Fibroblast of lung (primary cell): ENCODE measurements at regions not wholly inside any gene's neighbourhood (a gene's known extent, or its start where the extent isn't known, plus 50 kb on each side); places are given as distances from the start of the nearest gene placed in this dataset.

ENCODE experiments used
- DNase-seq, 2 donors: peaks; one replicate each; pipeline versions ENCODE4 v3.0.0 to v3.0.0-alpha.2; 2010; ENCODE audit warnings: low read depth in 2 of 2
- H2AFZ ChIP-seq: 2 replicates; pipeline ENCODE4 v1.5.1; 2012; ENCODE audit warnings: low read length, control low read depth, inconsistent platforms
- H3K27ac ChIP-seq: 2 replicates; pipeline ENCODE4 v1.5.1; 2011; ENCODE audit warnings: low read length, control low read depth; ENCODE audit not compliant: insufficient read depth
- H3K27me3 ChIP-seq: 2 replicates; pipeline ENCODE4 v1.5.1; 2011; ENCODE audit warnings: mild to moderate bottlenecking, low read length; ENCODE audit not compliant: control insufficient read depth, insufficient read depth
- H3K36me3 ChIP-seq: 2 replicates; pipeline ENCODE4 v1.5.1; 2011; ENCODE audit warnings: low read length; ENCODE audit not compliant: control insufficient read depth, insufficient read depth
- H3K4me1 ChIP-seq: 2 replicates; pipeline ENCODE4 v1.5.1; 2011; ENCODE audit warnings: low read length; ENCODE audit not compliant: control insufficient read depth, insufficient read depth; ENCODE audit errors: extremely low read depth
- H3K4me2 ChIP-seq: 2 replicates; pipeline ENCODE4 v1.5.1; 2011; ENCODE audit warnings: low read length, control low read depth; ENCODE audit not compliant: insufficient read depth; ENCODE audit errors: extremely low read depth
- H3K4me3 ChIP-seq, 4 experiments: fragments of 200-600 bp in 1 of 4; sonication (generic) in 1 of 4; replicated peaks in 1 of 4; 2 replicates each; pipeline ENCODE4 v1.5.1; 2011 to 2016; ENCODE audit warnings: low read length in 4 of 4, low read depth in 3 of 4, mild to moderate bottlenecking in 3 of 4, control low read depth in 2 of 4, inconsistent platforms in 1 of 4, mixed read lengths in 1 of 4; ENCODE audit not compliant: insufficient read depth in 1 of 4; ENCODE audit errors: control extremely low read depth in 1 of 4
- H3K79me2 ChIP-seq: 2 replicates; pipeline ENCODE4 v1.5.1; 2012; ENCODE audit warnings: mild to moderate bottlenecking, low read length, inconsistent platforms; ENCODE audit not compliant: control insufficient read depth, insufficient read depth
- H3K9ac ChIP-seq: 2 replicates; pipeline ENCODE4 v1.5.1; 2011; ENCODE audit warnings: mild to moderate bottlenecking, low read length, control low read depth; ENCODE audit not compliant: insufficient read depth
- H3K9me3 ChIP-seq: 2 replicates; pipeline ENCODE4 v1.5.1; 2012; ENCODE audit warnings: low read depth, low read length; ENCODE audit not compliant: control insufficient read depth, insufficient read depth
- H4K20me1 ChIP-seq: 2 replicates; pipeline ENCODE4 v1.5.1; 2011; ENCODE audit warnings: low read length; ENCODE audit not compliant: control insufficient read depth, insufficient read depth; ENCODE audit errors: extremely low read depth
- CTCF ChIP-seq, 2 donors: IDR thresholded peaks in 1 of 2; conservative IDR thresholded peaks in 1 of 2; 1 replicate in 1 of 2; 2 replicates in 1 of 2; pipeline ENCODE4 v1.5.1; 2011 to 2012; ENCODE audit warnings: low read length in 2 of 2, control low read depth in 1 of 2, inconsistent platforms in 1 of 2, low read depth in 1 of 2, mild to moderate bottlenecking in 1 of 2
- EZH2 ChIP-seq: IDR thresholded peaks from 2 replicates; pipeline ENCODE4 v1.5.1; 2012; ENCODE audit warnings: low read length, control low read depth, mild to moderate bottlenecking; ENCODE audit errors: missing control alignments

DNA sequence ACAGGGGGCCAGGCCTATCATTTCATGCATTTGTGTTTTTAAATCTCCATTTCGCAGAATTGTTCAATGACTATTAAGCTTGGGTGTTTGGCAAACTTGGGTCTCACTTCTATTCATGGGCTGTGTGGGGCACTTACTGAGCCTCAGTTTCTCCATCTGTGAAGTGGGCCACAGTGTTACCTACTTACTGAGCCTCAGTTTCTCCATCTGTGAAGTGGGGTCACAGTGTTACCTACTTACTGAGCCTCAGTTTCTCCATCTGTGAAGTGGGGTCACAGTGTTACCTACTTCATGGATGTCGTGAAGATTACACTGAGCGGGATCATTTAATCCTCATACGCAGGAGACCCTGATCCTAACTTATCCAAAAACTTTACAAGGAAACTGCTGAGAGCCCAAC lies 115.1 kb upstream of the STX18 start:
- no peak overlapping the region for H2AFZ ChIP-seq
- H3K9me3 ChIP-seq = no peaks in the 10 kb centered on the region
- no peaks in the 10 kb centered on the region for H3K79me2 ChIP-seq
- H4K20me1 ChIP-seq = no peaks in the 10 kb centered on the region
- H3K4me1 ChIP-seq = peaks cover 8% of the 10 kb centered on the region
- no peaks in the 10 kb centered on the region for H3K36me3 ChIP-seq
- no peaks in the 10 kb centered on the region for H3K27me3 ChIP-seq
- H3K4me3 ChIP-seq = no peak overlapping the region
- H3K4me2 ChIP-seq = no peak overlapping the region
- H3K27ac ChIP-seq = no peak overlapping the region
- DNase-seq = no peak
- TF ChIP-seq EZH2 (no peak), CTCF (conservative IDR thresholded peaks at IDR 0.05 in 1 of 2, IDR thresholded peaks at IDR 0.05 in 1 of 2; ENCODE audit: low read depth in 1 of 2, low read length in 2 of 2) (no peak)
- H3K9ac ChIP-seq = no peak overlapping the region

GRCh38 chr4:4655901-4656300 lies 114.1 kb upstream of the STX18 start:
- TF ChIP-seq EZH2 (no peak), CTCF (conservative IDR thresholded peaks at IDR 0.05 in 1 of 2, IDR thresholded peaks at IDR 0.05 in 1 of 2; ENCODE audit: low read depth in 1 of 2, low read length in 2 of 2) (no peak)
- no peak overlapping the region for H3K4me3 ChIP-seq
- H3K79me2 ChIP-seq = no peaks in the 10 kb centered on the region
- H3K9me3 ChIP-seq = no peaks in the 10 kb centered on the region
- H3K27ac ChIP-seq = no peak overlapping the region
- no peaks in the 10 kb centered on the region for H4K20me1 ChIP-seq
- H3K9ac ChIP-seq = no peak overlapping the region
- H3K36me3 ChIP-seq = no peaks in the 10 kb centered on the region
- no peak for DNase-seq
- no peak overlapping the region for H3K4me2 ChIP-seq
- no peak overlapping the region for H2AFZ ChIP-seq
- no peaks in the 10 kb centered on the region for H3K27me3 ChIP-seq
- H3K4me1 ChIP-seq = peaks cover 8% of the 10 kb centered on the region

GRCh38 chr4:4655011-4655410 lies 113.2 kb upstream of the STX18 start:
- no peak overlapping the region for H2AFZ ChIP-seq
- H3K79me2 ChIP-seq = no peaks in the 10 kb centered on the region
- H3K4me2 ChIP-seq = no peak overlapping the region
- DNase-seq = no peak
- no peaks in the 10 kb centered on the region for H3K9me3 ChIP-seq
- no peaks in the 10 kb centered on the region for H3K36me3 ChIP-seq
- H3K9ac ChIP-seq = no peak overlapping the region
- TF ChIP-seq CTCF (conservative IDR thresholded peaks at IDR 0.05 in 1 of 2, IDR thresholded peaks at IDR 0.05 in 1 of 2; ENCODE audit: low read depth in 1 of 2, low read length in 2 of 2) (no peak), EZH2 (no peak)
- H3K4me3 ChIP-seq = no peak overlapping the region
- H3K27ac ChIP-seq = no peak overlapping the region
- no peaks in the 10 kb centered on the region for H4K20me1 ChIP-seq
- H3K4me1 ChIP-seq = peaks cover 8% of the 10 kb centered on the region
- no peaks in the 10 kb centered on the region for H3K27me3 ChIP-seq
